GM03348 (cell line): ENCODE measurements at regions not wholly inside any gene's neighbourhood (a gene's known extent, or its start where the extent isn't known, plus 50 kb on each side); places are given as distances from the start of the nearest gene placed in this dataset.
"Not testable (repeated sequence)": the region's sequence is repeated elsewhere in the genome, so short reads cannot be mapped to it uniquely, and the experiment has no call there.

ENCODE experiments used
- DNase-seq: peaks from one replicate; pipeline ENCODE4 v3.0.0; 2012; ENCODE audit warnings: low spot score

DNA sequence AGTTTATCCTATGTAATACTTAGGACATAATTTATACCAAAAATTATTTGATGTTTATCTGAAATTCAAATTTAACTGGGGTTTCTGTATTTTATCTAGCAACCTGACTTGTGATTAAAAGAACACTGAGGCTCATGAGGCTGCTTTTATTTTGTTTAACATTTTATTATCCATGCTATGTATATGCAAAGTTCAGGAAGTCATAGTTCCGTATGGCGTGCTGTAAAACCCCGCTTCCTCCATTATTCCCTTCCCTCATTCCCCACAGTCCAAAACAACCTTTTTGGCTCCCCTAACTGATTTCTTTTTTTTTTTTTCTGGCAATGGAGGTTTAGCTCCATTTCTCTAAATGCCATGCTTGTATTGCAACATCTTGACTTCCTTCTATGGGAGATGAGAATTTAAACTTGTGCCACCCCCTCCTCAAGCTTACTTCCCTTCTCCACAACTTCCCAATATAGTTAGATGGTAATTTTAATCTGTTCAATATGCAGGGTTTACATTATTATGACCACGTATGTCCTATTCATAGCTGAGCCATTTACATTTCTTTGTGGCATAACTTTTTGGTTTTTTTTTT is 138.0 kb upstream of the DNAH14 start:
- DNase-seq, result no peak

DNA sequence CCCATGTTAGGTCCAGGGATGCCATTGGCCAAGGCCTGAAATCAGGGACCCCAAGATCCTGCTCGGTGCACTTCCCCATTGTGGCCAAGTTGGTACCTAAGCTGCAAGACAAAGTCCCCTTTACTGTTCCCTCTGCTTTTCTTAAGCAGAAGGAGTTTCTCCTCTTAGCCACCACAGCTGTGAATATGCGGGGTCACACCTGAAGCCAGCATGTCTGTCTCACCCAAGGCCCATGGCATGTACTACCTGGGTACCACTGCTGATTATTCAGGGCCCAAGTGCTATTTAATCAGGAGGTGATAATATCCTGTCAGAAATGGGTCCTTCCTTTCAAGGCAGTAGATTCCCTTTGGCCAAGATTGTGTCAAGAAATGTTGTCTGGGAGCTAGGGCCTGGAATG is 133.9 kb upstream of the DNAH14 start:
- DNase-seq, result no peak

DNA sequence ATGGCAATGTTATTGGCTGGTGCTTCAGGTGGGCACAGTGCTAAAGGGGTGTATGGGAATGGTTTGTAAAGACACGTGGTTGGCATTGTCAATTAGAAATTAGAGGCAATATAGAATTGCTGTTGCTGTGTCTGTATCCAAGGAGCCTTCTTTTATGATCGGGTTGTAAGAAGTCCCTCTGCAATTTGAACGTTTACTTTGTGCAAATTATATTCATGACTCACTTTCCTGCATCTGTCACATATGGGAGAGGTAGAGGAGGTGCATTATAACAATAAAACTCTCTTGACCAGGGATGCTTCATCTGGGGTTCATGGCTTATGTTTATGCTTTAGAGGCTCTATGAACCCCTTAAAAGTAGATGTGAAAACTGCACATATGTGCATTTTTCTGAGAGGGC is 130.4 kb upstream of the DNAH14 start:
- DNase-seq, result no peak

DNA sequence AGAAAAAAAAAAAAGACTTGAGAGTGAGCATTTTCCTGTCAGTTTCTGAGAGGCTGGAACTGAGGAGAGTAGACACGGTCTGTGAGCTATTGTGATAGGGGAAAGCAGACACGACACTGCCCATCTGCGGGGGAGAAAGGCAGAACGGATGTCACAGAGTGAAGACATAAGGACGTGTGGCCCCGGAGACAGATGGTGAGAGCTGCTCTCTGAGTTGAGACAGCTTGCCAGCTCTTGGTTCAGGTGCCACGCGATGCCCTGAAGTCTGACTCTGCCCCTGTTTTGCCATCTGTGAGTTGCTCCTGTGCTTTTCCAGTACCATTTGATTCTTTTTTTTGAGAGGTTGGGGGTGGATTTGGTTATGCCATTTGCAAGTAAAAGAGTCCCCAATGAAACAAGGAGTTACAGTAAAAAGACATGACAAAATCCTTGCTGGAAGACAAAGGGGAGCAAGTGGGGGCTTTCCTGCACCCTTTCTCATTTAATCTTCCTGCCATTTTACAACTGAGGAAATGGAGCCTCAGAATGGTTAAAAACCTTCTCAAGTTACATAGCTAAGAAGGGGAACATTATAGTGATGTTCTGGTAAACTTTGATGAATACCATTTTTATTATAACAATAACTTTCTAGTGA is 128.9 kb upstream of the DNAH14 start:
- no peak for DNase-seq

DNA sequence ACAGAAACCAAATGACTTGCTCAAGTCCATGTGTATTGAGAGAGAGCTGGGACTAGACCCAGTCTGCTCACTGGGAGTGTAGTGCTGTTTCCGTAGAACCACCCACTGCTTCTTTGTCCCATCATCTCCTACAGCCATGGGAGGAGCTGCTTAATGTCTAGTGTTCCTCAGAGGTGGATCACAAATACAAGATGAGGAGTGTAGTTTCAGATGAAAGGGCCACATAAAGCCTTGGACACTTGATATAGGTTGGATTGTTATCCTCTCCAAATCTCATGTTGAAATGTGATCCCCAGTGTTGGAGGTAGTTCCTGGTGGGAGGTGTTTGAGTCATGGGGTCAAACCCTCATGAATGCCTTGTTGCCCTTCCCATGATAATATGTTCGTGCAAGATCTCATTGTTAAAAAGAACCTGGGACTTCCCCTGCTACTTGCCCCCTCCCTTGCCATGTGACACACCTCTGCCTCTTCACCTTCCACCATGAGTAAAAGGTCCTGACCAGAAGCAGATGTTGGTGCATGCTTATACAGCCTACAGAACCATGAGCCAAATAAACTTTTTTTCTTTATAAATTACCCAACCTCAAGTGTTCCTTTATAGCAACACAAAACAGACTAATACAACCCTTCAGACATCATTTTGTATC is 127.5 kb upstream of the DNAH14 start:
- DNase-seq, result no peak

DNA sequence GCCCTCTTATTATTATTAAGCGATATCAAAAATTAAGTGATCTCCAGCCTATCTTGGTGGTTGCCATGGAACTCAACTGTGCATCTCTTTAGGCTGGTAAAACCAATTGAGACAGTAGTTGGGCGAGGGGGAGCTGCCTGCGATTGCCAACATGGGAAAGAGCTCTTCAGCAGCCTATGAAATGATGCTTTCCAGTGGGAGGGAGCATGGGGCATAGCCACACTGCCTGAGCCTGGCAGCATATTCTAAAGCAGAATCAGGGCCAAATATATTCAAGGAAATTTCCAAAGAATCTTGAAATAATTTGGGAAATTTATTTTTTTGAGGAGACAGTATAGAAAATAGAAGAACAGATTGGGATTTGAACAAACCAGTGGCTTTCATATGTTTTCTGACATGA is 126.9 kb upstream of the DNAH14 start:
- no peak for DNase-seq

DNA sequence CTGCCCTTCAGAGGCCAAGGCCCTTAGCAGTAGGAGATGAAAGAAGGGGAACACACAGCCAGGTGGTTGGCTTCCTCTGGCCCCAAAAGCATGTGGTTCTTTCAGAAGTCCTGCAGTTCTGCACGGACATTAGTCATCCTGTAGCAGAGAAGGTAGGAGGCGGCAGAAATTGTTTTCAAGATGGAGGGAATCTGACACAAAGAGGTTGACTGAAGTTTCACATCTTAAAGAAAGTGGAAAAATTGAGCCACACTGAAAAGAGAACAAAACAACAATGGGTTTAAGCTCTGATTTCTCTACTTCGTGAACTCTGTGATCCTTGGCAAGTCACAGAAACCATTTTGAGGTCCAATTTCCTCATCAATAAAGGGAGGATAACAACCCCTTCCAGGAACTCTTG is 125.3 kb upstream of the DNAH14 start:
- DNase-seq, result no peak

DNA sequence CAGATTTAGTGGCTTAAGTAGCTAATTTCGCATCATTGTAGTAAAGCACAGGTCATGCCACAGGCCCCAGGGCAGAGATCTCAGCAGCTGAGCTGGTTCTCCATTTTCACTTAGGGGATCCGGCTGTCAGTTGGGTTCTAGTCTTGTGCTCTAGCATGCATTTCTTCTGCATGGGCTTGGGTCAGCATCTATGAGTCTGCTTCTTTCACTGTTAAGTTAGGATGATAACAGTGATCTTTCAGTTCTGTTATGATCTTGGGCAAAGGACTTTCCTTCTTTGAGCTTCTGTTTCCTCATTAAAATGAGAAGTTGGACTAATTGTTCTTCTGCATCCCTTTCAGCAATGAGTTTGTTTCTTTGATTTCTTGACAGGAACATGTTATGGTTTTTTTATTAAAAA is 123.6 kb upstream of the DNAH14 start:
- DNase-seq, result no peak

DNA sequence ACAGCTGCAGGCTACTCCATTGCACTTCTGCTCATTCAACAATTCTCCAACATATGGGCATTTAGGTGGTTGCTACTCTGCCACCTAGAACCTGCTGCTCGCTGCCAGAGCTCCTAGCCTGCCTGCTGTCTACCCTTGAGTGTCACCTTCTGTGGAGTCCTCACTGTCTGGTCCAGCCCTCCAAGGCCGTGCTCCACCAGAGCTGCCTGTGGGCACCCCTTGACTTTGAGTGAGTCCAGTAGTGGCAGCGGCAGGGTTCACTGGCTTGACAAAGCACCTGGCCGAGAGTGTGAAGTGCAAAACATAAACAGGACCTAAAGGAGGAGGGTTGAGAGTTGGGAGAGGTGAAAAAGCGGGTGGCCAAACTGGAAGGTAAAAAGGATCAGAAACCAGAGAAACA is 120.3 kb upstream of the DNAH14 start:
- no peak for DNase-seq

DNA sequence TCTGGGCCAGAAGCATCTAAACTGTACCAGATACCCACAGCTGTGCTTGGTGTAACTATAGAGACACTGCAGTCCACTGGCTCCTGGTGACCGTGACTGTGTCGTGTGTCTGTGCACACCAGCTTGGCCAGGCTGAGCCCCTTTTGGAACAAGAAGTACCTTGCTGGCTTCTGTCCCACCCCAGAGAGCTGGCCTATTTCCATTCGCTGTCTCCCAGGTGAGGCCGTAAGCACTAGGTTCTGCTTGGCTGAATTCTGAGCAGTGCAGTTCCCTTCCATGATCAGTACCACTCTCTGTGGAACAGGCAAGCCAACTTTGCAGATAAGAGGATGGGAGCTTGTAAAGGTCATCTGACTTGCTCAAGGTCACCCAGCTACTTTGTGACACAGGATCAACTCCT is 119.9 kb upstream of the DNAH14 start:
- DNase-seq, result no peak

DNA sequence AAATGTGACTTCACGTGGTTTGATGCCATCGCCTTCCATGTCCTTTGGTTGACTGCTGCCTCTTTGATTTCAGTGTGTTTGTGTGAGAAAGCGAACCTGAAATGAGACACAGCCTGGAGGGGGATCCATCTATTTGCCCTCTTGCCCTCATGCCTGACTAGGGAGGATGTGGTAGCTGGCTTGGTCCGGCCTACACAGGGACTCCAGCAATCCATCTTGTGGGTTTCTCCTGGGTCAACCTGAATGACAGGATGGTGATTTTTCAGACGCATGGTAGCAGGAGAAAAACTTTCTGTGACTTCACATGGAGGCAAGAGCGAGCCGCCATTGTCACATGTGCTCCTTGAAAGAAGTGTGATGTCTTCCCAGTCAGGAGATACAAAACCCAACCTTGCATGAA is 117.9 kb upstream of the DNAH14 start:
- DNase-seq, result no peak

DNA sequence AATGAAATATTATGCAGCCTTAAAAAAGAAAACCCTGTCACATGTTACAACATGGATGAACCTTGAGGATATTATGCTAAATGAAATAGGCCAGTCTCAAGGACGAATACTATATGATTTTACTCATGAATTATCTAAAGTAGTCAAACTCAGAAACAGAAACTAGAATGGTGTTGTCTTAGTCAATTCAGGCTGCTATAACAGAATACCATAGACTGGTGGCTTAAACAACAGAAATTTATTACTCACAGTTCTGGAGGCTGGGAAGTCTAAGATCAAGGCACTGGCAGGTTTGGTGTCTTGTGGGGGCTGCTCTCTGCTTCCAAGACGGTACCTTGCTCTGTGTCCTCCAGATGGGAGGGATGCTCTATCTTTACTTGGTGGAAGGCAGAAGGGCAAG is 113.8 kb upstream of the DNAH14 start:
- no peak for DNase-seq

DNA sequence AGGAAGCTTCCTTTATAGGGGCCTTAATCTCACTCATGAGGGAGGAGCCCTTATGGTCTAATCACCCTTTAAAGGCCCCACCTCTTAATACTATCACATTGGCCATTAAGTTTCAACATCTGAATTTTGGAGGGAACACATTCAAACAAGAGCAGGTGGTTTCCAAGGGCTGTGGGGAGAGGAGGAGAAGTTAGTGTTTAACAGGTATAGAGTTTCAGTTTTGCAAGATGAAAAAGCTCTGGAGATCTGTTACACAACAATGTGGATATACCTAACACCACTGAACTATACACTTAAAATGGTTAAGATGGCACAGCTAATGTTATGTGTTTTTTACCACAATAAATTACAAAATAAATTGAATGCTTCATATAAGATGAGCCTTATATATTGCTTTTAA is 113.4 kb upstream of the DNAH14 start:
- DNase-seq, result no peak

DNA sequence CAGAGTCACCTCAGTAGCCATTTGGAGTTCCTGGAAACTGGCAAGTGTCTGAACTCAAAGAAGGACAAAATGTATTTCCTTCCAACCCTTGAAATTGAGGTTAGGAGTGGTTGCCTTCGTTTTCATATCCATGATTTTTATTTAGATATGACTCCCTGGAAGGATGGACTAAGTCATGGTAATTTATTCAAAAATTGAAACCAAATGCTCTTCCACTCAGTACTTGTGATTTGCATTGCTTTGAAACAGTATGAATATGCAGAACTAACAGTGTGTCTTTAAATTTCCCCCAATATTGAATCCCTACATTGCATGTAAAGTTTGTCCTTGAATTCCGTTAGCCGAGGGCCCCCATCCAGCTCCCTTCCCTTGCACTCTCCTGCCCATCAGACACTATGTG is 112.1 kb upstream of the DNAH14 start:
- no peak for DNase-seq

DNA sequence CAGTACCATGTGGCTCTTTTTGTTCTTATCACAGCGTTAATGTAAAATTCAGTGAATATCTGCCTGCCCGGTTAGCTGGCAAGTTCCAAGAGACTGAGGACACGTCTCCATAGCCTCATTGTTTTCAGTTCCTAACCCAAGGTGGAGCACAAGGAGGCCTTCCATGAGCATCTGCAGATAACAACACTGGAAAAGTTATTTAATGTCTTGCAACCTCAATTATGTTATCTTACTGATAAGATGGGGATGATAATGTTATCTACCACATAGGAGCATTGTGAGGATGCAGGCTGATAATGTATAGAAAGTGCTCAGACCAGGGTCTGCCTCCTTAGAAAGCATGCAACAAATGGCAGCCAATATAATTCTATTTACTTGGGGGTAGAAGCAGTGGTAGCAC is 109.6 kb upstream of the DNAH14 start:
- DNase-seq, result no peak

DNA sequence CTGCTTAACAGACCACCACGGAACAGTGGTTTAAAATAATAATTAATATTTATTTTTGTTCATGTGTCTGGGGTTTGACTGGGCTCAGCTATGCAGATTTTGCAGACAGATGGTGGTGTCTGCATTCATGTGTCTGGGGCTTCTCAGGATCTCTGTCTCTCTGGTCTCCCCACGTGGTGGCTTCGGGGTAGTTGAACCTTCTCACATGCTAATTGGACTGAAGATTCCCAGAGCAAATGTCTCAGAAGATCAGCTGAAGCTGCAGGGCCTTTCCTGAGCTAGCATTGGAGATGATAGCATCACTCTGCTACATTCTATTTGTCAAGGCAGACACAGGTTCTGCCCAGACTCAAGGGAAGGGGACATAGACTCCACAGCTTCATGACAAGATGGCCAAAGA is 109.1 kb upstream of the DNAH14 start:
- DNase-seq, result no peak

DNA sequence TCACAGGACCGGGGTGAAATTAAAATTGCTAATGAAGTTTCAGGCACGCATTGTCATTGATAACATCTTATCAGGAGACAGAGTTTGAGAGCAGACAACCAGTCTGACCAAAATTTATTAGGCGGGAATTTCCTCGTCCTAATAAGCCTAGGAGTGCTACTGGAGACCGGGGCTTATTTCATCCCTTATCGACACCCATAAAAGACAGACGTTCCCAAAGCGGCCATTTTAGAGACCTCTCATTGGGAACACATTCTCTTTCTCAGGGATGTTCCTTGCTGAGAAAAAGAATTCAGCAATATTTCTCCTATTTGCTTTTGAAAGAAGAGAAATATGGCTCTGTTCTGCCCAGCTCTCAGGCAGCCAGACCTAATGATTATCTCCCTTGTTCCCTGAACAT is 107.7 kb upstream of the DNAH14 start:
- DNase-seq, result not testable (repeated sequence)

DNA sequence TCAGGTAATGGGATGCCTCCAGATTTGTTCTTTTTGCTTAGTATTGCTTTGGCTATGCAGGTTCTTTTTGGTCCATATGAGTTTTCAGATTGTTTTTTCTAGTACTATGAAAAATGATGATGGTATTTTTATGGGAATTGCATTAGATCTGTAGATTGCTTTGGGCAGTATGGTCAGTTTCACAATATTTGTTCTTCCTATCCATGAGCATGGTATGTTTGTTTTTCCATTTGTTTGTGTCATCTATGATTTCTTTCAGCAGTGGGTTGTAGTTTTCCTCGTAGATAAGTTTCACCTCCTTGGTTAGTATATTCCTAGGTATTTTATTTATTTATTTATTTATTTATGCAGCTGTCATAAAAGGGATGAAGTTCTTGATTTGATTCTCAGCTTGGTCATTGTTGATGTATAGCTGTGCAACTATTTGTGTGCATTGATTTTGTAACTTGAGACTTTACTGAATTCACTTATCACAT is 103.9 kb upstream of the DNAH14 start:
- DNase-seq, result no peak

DNA sequence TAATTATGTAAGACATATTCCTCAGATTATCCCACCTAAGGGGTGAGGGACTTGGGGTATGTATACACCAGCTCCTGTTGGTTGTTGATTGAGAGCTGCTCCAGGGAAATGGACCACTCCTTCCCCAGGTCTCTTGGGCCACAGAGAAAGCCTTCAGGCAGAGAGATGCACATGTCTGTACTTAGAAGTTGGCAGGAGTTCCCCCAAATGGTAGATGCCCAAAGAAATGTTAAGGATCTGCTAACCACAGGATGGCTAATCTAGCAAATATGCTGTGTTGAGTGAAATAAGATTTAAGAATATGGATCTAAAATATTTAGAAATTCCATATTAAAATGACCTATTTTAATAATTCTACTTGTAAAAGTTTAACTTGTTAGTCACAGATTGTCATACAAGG is 100.8 kb upstream of the DNAH14 start:
- DNase-seq, result peak; percentile 69

DNA sequence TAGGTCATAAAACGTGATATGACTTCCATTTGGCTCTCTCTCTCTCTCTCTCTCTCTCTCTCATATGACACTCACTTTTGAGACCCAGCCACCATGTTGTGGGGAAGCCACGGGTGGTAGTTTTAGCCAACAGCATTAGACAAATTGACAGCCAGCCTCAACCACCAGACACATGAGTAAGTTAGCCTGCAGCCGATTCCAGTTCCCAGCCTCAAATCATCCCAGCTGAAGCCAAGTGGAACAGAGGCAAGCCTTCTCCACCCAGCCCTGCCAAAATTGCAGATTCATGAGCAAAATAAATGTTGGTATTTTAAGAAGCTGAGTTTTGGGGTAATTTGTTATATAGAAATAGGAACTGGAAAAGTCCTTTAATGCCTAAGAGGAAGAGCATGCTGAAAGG is 98.0 kb upstream of the DNAH14 start:
- DNase-seq, result peak; percentile 23

DNA sequence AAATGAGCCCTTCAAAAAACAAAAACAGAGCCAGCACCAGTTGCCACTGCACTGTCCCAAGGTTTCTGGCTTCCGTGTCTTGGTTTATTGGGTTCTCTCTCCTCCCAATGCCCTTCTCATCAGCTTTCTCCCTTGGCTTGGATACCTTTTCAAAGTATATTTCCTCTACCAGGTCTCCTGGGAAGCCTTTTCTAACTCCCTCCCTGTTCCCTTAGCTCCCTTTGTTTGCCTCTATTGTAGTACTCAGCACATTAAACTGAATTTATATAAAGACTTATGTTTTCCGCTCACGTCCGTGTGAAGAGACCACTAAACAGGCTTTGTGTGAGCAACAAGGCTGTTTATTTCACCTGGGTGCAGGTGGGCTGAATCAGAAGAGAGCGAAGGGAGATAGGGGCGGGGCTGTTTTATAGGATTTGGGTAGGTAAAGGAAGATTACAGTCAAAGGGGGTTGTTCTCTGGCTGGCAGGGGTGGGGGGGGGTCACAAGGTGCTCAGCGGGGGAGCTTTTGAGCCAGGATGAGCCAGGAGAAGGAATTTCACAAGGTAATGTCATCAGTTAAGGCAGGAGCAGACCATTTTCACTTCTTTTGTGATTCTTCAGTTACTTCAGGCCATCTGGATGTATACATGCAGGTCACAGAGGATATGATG is 89.7 kb upstream of the DNAH14 start:
- DNase-seq, result not testable (repeated sequence)

DNA sequence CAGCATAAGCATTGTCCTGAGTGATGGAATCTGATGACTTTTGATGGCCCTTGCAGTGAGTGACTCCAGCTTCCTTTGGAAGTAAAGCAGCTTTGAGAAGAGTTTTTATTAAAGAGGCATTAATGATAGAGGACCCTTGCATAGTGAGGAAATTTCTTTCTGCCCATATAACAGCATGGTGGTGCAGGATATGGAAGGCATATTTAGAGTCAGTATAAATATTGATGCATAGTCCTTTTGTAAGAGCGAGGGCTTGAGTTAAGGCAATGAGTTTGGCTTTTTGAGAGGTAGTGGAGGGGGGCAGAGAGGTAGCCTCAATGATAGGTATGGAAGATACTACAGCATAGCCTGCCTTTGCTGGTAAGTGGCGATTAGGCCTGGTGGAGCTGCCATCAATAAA is 87.7 kb upstream of the DNAH14 start:
- not testable (repeated sequence) for DNase-seq
